ENCODE measurements at regions not wholly inside any gene's neighbourhood (a gene's known extent, or its start where the extent isn't known, plus 50 kb on each side); places are given as distances from the start of the nearest gene placed in this dataset.

DNA sequence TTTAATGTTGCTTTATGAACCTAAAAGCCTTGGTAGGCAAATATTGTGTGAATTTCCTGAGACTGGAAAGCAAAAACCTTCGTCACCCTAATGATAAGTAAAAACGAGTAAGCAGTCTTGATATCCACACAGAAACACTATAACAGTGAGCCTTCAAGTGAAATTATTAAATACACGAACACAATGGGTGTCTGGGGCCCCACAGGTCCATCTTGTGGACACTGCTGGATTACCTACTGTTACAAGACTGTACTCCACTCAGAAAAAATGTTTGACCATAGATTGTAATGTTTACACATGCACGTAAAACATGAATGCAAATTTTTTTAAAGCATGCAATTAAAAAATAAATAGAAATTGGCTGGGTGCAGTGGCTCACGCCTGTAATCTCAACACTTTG is 466.9 kb downstream of the CD83 start:
- no peak overlapping the region for H2AFZ ChIP-seq (ENCODE audit: low read length)
- H2BK20ac ChIP-seq (ENCODE audit: low read depth, low read length, poor library complexity, severe bottlenecking): no peak overlapping the region
- Mint-ChIP-seq H3K4me1 (no peaks in the 10 kb centered on the region), H3K36me3 (ENCODE audit: insufficient read depth in 1 of 3, low read depth in 3 of 3) (no peaks in the 10 kb centered on the region), H3K27ac (no peak overlapping the region), H3K9me3 (no peaks in the 10 kb centered on the region), H3K4me3 (no peak overlapping the region), H3K27me3 (ENCODE audit: low read depth) (no peaks in the 10 kb centered on the region)
- no peak overlapping the region for H3K4ac ChIP-seq (ENCODE audit: low read depth, low read length)
- H2BK5ac ChIP-seq (ENCODE audit: insufficient read length, low read length): no peak overlapping the region
- no peak overlapping the region for H3K27ac ChIP-seq (ENCODE audit: insufficient read length, low read depth, low read length)
- H3K23ac ChIP-seq (ENCODE audit: insufficient read length, low read depth, low read length): no peak overlapping the region
- H3K4me1 ChIP-seq (ENCODE audit: insufficient read depth, low read length): no peaks in the 10 kb centered on the region
- no peaks in the 10 kb centered on the region for H4K20me1 ChIP-seq (ENCODE audit: control insufficient read depth, insufficient read depth, insufficient read length)
- no peak overlapping the region for H3K4me2 ChIP-seq (ENCODE audit: insufficient read depth, insufficient read length, low read length)
- no peak overlapping the region for H3K14ac ChIP-seq (ENCODE audit: insufficient read depth, low read length)
- no peak overlapping the region for H2BK15ac ChIP-seq (ENCODE audit: low read depth, low read length)
- no peak overlapping the region for H4K5ac ChIP-seq (ENCODE audit: insufficient read length, low read depth, low read length)
- no peaks in the 10 kb centered on the region for H3K79me2 ChIP-seq (ENCODE audit: insufficient read depth, low read length)
- no peak overlapping the region for H3K9ac ChIP-seq (ENCODE audit: extremely low read depth, insufficient read length, low read length)
- no peak overlapping the region for H2AK5ac ChIP-seq (ENCODE audit: insufficient read length, low read length)
- no peak overlapping the region for H2BK12ac ChIP-seq (ENCODE audit: insufficient read length, low read depth, low read length)
- H3K18ac ChIP-seq (ENCODE audit: insufficient read length, low read depth, low read length): no peak overlapping the region
- H3K27me3 ChIP-seq (ENCODE audit: insufficient read depth, low read length): no peaks in the 10 kb centered on the region
- H3K79me1 ChIP-seq (ENCODE audit: insufficient read depth, low read depth, low read length, poor library complexity, severe bottlenecking): no peaks in the 10 kb centered on the region
- DNase-seq: no peak
- no CpG with 5 or more reads among the region's 5 CpGs for WGBS (ENCODE audit: extremely low coverage, insufficient read length, low lambda C conversion rate)
- H3K23me2 ChIP-seq (ENCODE audit: insufficient read length, low read depth, low read length, poor library complexity, severe bottlenecking): no peaks in the 10 kb centered on the region
- H4K8ac ChIP-seq (replicated peaks; ENCODE audit: insufficient read length, low read depth, low read length): no peak overlapping the region
- TF ChIP-seq, protein P1, sequence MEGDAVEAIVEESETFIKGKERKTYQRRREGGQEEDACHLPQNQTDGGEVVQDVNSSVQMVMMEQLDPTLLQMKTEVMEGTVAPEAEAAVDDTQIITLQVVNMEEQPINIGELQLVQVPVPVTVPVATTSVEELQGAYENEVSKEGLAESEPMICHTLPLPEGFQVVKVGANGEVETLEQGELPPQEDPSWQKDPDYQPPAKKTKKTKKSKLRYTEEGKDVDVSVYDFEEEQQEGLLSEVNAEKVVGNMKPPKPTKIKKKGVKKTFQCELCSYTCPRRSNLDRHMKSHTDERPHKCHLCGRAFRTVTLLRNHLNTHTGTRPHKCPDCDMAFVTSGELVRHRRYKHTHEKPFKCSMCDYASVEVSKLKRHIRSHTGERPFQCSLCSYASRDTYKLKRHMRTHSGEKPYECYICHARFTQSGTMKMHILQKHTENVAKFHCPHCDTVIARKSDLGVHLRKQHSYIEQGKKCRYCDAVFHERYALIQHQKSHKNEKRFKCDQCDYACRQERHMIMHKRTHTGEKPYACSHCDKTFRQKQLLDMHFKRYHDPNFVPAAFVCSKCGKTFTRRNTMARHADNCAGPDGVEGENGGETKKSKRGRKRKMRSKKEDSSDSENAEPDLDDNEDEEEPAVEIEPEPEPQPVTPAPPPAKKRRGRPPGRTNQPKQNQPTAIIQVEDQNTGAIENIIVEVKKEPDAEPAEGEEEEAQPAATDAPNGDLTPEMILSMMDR (conservative IDR thresholded peaks at IDR 0.05): no peak
- no peak overlapping the region for H2BK120ac ChIP-seq (ENCODE audit: low read depth, low read length, poor library complexity, severe bottlenecking)
- H3K9me3 ChIP-seq (ENCODE audit: control insufficient read depth, low read depth, low read length): no peaks in the 10 kb centered on the region
- H3K56ac ChIP-seq (ENCODE audit: insufficient read length, low read depth, low read length): no peak overlapping the region
- H4K91ac ChIP-seq (ENCODE audit: insufficient read length, low read depth, low read length): no peak overlapping the region
- no peak overlapping the region for H3T11ph ChIP-seq (ENCODE audit: low read length)
